GM18868 (cell line): ENCODE measurements at regions not wholly inside any gene's neighbourhood (a gene's known extent, or its start where the extent isn't known, plus 50 kb on each side); places are given as distances from the start of the nearest gene placed in this dataset.

Experiments used
- ATAC-seq: cut with Tn5 transposase; IDR thresholded peaks from one replicate; pipeline ENCODE4 v1.9.1; 2021; ENCODE audit warnings: mild to moderate bottlenecking, moderate library complexity; ENCODE audit not compliant: unreplicated experiment

DNA sequence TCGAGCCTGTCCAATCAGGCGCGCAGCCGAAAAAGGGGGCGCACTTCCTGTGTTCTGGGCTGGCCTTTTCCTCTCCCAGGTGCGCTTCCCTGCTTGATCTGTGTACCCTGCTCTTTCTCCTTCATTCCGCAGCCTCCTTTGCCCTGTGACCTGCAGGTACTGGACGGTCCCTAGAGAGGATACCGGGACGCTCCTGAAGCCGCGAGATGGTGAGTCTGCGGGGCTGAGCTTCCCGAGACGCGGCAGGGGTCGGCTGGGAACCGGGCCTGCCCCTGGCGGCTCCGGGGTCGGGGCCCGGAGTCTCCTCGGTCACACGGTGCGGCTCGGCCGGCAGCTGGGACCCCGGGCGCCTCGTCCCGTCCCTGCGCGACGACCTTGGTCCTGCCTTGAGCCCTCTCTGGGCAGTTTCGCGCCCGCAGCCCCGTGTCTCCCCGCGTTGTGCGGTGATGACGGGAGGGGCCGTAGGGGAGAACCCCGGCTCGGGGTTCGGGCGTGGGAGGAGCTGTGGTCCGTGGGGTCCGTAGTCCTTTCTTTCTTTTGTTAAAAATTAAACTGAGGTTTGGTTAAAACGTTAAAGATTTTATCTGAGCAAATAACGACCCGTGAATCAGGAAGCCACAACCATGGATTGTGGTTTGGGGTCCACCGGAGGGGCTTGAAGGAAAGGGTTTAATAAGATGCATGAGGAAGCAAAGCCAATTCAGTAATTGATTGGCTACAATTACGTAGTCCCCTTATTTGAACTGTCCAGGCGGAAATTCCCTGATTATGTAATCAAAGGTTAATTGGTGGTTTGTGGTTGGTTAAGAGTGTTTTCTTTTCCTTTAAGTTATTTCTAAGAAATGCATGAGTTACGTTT, 172.8 kb upstream of the ZNF267 start:
- ATAC-seq = peak; percentile 38

- no peak for ATAC-seq
These were observed 171.9 kb upstream of the ZNF267 start for GRCh38 chr16:31701734-31702133.

GRCh38 chr16:31702796-31703195, 170.8 kb upstream of the ZNF267 start:
- no peak for ATAC-seq

- no peak for ATAC-seq
These were observed 170.0 kb upstream of the ZNF267 start for GRCh38 chr16:31703526-31704128.

- ATAC-seq = no peak
These were observed 169.5 kb upstream of the ZNF267 start for GRCh38 chr16:31704138-31704537.

DNA sequence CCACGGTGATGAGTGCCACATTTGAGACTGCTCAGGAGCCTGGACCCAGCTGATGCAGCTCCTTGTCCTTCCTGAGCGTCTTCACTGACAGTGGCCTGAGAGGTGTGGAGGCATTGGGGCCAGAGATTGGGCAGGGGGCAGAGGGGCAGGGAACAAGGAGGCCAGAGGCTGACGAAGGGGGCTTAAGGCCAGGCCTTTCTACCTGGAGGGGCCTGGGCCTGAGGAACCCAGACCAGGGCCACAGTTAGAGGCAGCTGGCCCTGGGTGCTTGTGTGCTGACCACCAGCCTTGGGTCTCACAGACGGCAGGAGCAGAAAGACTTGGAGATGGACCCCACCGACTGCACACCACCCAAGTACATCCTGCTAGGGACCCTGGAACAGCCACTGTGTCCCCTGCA, 168.2 kb upstream of the ZNF267 start:
- no peak for ATAC-seq

DNA sequence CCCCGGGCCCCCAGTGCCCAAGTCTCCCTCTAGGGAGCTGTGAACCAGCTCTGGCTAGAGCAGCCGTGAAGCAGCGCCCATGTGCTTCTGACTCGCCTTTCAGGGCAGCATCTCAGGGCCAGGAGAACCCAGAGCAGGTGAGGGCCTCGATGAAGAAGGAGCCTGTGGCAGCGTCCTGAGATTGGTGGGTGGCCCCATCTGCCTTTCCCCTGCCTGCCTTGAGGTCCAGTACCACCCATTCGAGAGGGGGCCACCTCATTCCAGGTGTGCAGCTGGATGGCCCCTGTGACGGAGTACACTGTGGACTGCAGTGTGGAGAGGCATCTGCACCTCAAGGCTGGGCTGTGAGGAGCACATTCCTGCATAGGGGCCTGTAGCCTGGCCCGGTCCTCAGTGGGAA, 167.3 kb upstream of the ZNF267 start:
- no peak for ATAC-seq

GRCh38 chr16:31706925-31707324, 166.7 kb upstream of the ZNF267 start:
- ATAC-seq = no peak

DNA sequence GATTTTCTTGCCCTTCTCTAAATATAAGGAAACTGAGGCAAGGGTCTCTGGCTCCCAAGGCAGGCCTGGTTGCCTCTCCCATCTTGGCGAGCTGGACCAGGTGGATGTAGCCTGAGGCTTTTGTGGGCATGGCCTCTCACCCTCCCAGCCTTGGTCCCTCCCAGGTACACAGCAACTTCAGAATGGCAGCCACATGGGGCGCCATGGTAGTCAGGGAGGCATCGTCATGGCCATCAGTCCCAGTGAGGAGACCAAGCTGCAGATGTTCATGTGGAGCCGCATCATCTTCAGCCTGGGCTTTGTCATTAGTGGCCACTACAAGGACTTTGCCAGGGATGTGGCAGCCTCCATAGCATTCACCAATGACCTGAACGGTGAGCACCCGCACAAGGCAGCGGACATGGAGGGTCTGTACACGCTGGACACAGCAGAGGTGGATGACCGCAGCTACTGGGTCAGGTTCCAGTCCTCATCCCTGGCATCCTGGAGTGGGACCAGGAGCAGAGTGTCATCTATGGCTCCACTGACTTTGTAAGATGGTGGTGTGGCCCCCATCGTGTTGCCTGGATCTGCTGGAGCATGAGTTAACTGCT, 165.8 kb upstream of the ZNF267 start:
- no peak for ATAC-seq

DNA sequence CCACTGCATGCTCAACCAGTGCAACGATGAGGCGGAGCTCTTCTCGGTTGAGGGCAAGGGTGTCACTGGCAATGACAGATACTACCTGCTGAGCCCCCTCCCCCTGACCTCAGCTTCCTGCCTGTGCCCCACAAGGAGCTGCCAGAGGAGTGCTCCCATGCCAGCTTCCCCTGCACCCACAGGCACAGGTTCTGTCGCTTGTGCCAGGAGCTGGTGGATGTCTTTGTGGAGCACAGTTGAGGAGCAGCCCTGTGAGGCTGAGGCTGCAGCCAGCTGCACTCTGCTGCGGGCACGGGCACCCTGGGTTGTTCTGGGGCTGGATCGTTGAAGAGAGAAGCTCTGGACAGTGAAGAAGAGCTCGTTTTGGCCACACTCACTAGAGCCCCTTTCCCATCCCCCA, 165.3 kb upstream of the ZNF267 start:
- ATAC-seq = no peak

DNA sequence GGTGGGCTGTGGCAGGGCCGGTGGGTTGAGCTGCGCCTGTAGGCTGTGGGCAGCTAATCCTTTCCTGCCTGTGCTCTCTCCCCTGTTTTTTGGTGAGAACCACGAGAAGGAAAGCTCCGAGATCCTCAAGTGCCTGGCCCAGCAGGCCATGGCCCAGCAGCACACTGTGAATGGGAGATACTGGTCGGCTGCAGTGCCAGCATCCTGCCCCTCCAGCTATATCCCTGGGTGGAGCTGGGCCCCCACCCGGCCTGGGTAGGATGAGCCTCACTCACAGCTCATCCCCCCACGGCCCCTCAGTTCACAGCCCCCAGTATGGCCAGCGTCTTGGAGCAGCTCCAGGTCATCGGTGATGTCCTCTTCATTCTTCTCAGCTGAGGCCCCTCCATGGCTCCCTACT, 164.4 kb upstream of the ZNF267 start:
- ATAC-seq = no peak

GRCh38 chr16:31710134-31710533, 163.5 kb upstream of the ZNF267 start:
- no peak for ATAC-seq

DNA sequence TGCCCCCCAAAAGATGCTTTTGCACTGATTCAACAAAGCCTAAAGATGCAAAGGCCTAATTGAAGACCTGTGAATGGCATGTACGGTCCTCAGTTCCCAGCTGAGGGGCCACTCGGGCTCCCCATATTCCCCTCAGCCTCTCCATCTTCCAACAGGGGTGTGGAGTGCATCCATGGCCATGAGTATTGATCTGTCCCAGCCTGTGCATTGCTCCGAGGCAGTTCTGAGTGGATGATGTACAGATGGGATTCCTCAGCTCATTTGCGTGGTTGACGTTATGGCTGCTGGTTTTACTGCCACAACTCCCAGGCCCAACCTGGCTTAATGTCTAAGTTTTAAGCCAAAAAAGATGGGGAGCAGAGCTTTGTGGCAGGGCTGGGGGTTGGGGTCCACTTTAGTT, 162.7 kb upstream of the ZNF267 start:
- ATAC-seq = no peak

GRCh38 chr16:31711344-31711845, 162.2 kb upstream of the ZNF267 start:
- no peak for ATAC-seq

- ATAC-seq = no peak
These were observed 161.5 kb upstream of the ZNF267 start for GRCh38 chr16:31712064-31712540.

GRCh38 chr16:31713071-31713944, 160.3 kb upstream of the ZNF267 start:
- ATAC-seq = peak; percentile 95

DNA sequence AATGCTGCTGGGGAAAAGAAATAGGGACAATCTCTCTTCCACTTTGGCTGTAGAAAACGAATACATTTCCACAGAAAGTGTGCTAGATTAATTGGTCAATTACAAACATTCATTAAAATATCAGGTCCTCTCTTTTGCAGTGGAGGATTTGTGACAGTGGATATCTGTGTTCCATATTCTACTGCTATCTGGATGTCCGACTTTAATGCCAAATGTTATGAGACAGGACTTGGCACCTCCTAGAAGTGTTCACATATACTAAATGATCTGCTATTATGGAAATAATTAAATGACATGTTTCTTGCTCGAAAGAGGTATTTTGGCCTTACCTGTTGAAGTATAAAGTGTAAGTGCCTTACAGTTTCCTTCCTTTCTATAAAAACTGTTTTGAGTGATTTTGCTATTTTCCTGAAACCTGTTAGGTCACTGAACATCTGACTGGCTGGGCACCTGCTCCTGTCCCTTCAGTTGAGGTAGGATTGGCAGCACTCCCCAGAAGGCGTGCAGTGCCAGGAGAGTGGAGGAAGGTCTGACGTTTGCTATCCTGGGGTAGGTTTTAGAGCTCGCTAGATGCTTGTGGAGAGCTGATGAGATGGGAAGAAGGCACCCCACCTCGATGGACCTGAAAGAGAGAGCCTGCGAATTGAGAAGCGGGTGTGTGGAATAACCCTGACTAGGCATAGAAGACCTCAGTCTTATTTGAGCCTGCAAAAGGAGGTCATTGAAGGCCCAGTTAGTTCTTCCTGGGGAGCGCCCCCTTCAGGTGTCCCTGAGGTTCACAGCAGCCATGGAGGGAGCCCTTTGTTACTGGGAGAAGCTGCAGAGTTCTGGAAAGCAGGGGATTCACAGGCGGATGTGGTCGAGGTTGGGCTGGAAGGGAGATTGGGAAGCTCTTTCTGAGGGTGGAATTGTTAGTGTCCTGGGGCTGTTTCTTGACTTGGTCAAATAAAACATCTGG, 159.4 kb upstream of the ZNF267 start:
- ATAC-seq = no peak

DNA sequence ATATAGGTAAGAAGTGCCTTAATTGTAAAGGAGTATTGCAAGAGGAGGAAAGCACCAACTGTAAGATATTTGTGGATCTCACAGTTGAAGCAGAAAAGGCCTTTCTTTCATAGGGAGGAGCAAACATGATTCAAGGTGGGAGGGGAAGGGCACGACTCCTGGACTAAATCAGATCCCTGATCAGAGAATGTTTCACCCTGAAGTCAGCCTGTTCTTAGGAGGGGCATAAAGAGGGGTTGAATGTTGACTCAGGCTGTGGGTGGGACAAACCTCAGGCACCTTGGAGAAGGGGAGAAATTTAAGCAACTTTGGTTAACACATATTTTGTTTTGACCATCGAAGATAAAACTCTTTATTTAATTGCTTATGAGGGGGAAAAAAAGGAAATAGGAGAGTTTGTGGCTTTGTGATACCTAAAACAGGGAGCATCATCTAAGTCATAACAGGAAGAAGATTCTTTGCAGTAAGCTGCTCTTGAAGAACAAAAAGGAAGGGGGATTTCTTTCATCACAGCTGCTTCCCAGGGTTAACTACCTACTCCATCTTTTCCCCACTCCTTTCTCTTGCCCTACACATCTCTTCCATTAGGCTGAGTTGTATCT, 158.6 kb upstream of the ZNF267 start:
- no peak for ATAC-seq

DNA sequence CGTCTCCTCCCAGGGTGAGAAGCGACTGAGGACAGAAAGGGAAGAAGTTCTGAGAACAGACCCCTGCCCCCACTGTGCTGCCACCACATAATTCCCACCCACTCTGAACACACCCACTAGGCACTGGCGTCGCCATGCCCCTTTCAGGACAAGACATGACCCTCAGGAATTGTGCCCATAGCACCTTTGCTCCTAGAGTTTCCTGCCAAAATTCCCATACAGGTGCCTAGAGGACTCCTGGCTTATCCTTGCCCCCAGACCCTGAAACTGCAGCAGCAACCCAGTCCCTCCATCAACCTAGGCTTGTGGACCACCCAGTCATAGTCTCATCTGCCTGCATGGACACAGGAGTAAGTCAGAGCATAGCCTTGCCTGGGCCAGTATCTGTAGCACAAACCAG, 157.7 kb upstream of the ZNF267 start:
- no peak for ATAC-seq
